Hepatic stellate cell (primary cell): ENCODE measurements at regions not wholly inside any gene's neighbourhood (a gene's known extent, or its start where the extent isn't known, plus 50 kb on each side); places are given as distances from the start of the nearest gene placed in this dataset.

Source experiments
- DNase-seq: peaks from one replicate; pipeline ENCODE4 v3.0.0; 2011; ENCODE audit warnings: low spot score

GRCh38 chr16:59330019-59330670 lies 596.0 kb upstream of the GOT2 start:
- DNase-seq: no peak

GRCh38 chr16:59328961-59329360 lies 594.8 kb upstream of the GOT2 start:
- DNase-seq: no peak

GRCh38 chr16:59327894-59328293 lies 593.8 kb upstream of the GOT2 start:
- no peak for DNase-seq

- no peak for DNase-seq
Observed at GRCh38 chr16:59326955-59327354, 592.8 kb upstream of the GOT2 start.

GRCh38 chr16:59324462-59324861 lies 590.3 kb upstream of the GOT2 start:
- DNase-seq: no peak

- DNase-seq: no peak
Observed at GRCh38 chr16:59320657-59321056, 586.5 kb upstream of the GOT2 start.

GRCh38 chr16:59319871-59320270 lies 585.8 kb upstream of the GOT2 start:
- DNase-seq: no peak

GRCh38 chr16:59305850-59306249 lies 571.7 kb upstream of the GOT2 start:
- DNase-seq: no peak

- no peak for DNase-seq
Observed at GRCh38 chr16:59296888-59297287, 562.8 kb upstream of the GOT2 start.

GRCh38 chr16:59295993-59296736 lies 562.0 kb upstream of the GOT2 start:
- DNase-seq: no peak

GRCh38 chr16:59295474-59295873 lies 561.4 kb upstream of the GOT2 start:
- no peak for DNase-seq

- DNase-seq: no peak
Observed at GRCh38 chr16:59290718-59291117, 556.6 kb upstream of the GOT2 start.

- DNase-seq: no peak
Observed at GRCh38 chr16:59289151-59289550, 555.0 kb upstream of the GOT2 start.

GRCh38 chr16:59274141-59274540 lies 540.0 kb upstream of the GOT2 start:
- DNase-seq: no peak

- DNase-seq: no peak
Observed at GRCh38 chr16:59263955-59264354, 529.8 kb upstream of the GOT2 start.

GRCh38 chr16:59260892-59261291 lies 526.8 kb upstream of the GOT2 start:
- DNase-seq: no peak

- no peak for DNase-seq
Observed at GRCh38 chr16:59259950-59260319, 525.8 kb upstream of the GOT2 start.

- no peak for DNase-seq
Observed at GRCh38 chr16:59259074-59259949, 525.2 kb upstream of the GOT2 start.

- no peak for DNase-seq
Observed at GRCh38 chr16:59252317-59252716, 518.2 kb upstream of the GOT2 start.

- no peak for DNase-seq
Observed at GRCh38 chr16:59249011-59249410, 514.9 kb upstream of the GOT2 start.

- no peak for DNase-seq
Observed at GRCh38 chr16:59242556-59242955, 508.4 kb upstream of the GOT2 start.

GRCh38 chr16:59238246-59238645 lies 504.1 kb upstream of the GOT2 start:
- no peak for DNase-seq
